WERI-Rb-1 (cell line): ENCODE measurements at regions not wholly inside any gene's neighbourhood (a gene's known extent, or its start where the extent isn't known, plus 50 kb on each side); places are given as distances from the start of the nearest gene placed in this dataset.

Experiments
- DNase-seq: peaks from one replicate; pipeline ENCODE4 v3.0.0-alpha.2; 2020
- H3K27ac ChIP-seq: fragments of 250-450 bp; sonication (Bioruptor Pico); 2 replicates; pipeline ENCODE4 v1.5.1; 2020; ENCODE audit warnings: mild to moderate bottlenecking, moderate library complexity
- H3K27me3 ChIP-seq: fragments of 250-450 bp; sonication (Bioruptor Pico); 2 replicates; pipeline ENCODE4 v1.5.1; 2021; ENCODE audit warnings: mild to moderate bottlenecking, low read depth, moderate library complexity; ENCODE audit not compliant: insufficient read depth, severe bottlenecking
- H3K36me3 ChIP-seq: fragments of 250-450 bp; sonication (Bioruptor Pico); 2 replicates; pipeline ENCODE4 v1.5.1; 2020; ENCODE audit warnings: mild to moderate bottlenecking, moderate library complexity
- H3K4me3 ChIP-seq: 2 replicates; pipeline ENCODE4 v1.5.1; 2011; ENCODE audit warnings: low read depth, mild to moderate bottlenecking, control low read depth, low read length
- H3K9me3 ChIP-seq: fragments of 250-450 bp; sonication (Bioruptor Pico); 2 replicates; pipeline ENCODE4 v1.5.1; 2021; ENCODE audit warnings: mild to moderate bottlenecking, moderate library complexity; ENCODE audit not compliant: severe bottlenecking
- TF ChIP-seq, protein P1 (sequence below): IDR thresholded peaks from 2 replicates; pipeline ENCODE4 v1.5.1; 2011; ENCODE audit warnings: low read depth, mild to moderate bottlenecking, control low read depth, inconsistent platforms, low read length

DNA sequence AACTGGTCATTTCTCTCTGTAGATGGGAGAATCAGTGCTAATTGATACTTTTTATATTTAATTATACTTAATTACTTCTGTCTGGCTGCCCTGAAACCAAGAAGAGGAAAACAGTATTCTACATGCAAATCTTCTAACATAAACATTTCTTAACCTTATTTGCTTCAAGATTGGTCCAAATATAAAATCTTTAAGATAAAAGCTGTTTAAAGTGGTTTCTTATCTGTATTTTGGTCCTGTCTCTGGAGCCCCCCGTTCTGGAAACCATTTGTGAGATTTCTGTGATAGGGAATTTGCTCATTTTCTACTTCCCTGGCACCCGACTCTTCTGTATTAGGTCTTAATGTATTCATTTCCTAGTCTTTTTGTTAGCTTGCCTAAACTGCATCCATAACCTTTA, 168.6 kb downstream of the RNF144B start:
- TF ChIP-seq, protein P1, sequence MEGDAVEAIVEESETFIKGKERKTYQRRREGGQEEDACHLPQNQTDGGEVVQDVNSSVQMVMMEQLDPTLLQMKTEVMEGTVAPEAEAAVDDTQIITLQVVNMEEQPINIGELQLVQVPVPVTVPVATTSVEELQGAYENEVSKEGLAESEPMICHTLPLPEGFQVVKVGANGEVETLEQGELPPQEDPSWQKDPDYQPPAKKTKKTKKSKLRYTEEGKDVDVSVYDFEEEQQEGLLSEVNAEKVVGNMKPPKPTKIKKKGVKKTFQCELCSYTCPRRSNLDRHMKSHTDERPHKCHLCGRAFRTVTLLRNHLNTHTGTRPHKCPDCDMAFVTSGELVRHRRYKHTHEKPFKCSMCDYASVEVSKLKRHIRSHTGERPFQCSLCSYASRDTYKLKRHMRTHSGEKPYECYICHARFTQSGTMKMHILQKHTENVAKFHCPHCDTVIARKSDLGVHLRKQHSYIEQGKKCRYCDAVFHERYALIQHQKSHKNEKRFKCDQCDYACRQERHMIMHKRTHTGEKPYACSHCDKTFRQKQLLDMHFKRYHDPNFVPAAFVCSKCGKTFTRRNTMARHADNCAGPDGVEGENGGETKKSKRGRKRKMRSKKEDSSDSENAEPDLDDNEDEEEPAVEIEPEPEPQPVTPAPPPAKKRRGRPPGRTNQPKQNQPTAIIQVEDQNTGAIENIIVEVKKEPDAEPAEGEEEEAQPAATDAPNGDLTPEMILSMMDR: no peak
- DNase-seq: no peak
- Histone ChIP-seq H3K27me3 (no peaks in the 10 kb centered on the region), H3K9me3 (no peaks in the 10 kb centered on the region), H3K4me3 (no peak overlapping the region), H3K36me3 (no peaks in the 10 kb centered on the region), H3K27ac (no peak overlapping the region)

DNA sequence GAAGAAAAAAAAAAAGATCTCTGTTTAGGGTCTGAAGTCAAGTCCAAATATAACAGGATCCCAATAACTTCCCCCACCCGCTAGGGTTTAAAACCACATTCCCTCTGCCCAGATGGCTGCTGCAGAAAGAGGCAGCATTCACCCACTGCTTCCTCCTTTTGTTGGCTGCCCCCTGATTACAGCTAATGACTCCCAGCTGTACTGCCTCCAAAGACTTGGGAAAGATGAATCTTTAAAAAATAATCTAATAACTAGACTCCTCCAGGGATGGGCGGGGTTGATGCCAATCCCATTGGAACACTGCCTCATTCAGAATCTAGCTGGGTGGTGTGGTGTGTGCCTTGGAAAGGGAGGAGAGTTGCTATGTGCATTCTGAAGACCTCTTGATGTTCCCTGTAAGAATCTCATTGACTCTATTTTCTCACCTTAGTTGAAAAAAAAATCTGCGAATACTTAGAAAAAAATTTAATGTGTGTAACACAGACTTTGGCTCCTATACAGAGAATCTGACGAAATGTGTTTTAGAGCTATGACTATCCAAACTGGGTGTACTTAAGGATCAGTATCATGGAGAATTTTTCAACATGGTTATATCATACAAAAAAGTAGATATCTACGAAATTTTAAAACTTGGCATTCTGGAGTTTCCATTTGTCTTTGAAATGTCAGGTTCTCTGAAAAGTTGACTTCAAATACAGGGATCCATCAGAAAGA, 174.0 kb downstream of the RNF144B start:
- TF ChIP-seq, protein P1: no peak
- peaks cover 8% of the 10 kb centered on the region for H3K27me3 ChIP-seq
- H3K36me3 ChIP-seq: no peaks in the 10 kb centered on the region
- DNase-seq: no peak
- H3K27ac ChIP-seq: no peak overlapping the region
- no peaks in the 10 kb centered on the region for H3K9me3 ChIP-seq
- H3K4me3 ChIP-seq: no peak overlapping the region

DNA sequence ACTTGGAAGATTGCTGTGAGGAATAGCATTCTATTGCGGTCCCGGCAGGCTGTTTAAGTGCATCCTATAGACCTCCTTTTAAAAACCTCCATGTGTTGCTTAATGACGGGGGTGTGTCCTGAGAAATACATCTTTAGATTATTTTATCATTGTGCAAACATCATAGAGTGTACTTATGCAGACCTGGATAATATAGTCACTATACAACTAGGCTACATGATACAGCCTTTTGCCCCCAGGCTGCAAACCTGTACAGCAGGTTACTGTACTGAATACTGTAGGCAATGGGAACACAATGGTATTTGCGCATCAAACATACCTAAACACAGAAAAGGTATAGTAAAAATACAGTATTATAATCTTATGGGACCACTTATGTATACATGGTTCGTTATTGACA, 175.6 kb downstream of the RNF144B start:
- no peaks in the 10 kb centered on the region for H3K36me3 ChIP-seq
- H3K27me3 ChIP-seq: peaks cover 12% of the 10 kb centered on the region
- TF ChIP-seq, protein P1: no peak
- no peak overlapping the region for H3K27ac ChIP-seq
- no peak for DNase-seq
- no peak overlapping the region for H3K4me3 ChIP-seq
- no peaks in the 10 kb centered on the region for H3K9me3 ChIP-seq

DNA sequence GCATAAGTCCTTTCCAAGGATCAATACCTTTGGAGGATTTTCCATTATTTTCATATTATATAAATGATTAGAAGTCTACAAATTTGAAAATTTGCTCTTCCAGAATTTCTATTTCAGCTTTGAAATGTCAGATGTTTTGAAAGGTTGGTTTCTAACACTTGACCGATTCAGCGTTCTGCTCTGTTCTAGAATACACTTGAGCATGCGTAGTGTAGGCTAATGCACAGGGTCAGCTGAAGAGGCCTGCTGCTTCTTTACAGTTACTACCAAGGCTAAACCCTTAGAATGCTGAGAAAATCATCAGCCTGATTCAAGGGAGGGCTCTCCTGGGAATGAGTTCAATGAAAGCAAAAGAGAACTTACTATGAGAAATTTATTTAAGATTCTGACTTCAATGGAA, 177.6 kb downstream of the RNF144B start:
- H3K9me3 ChIP-seq: no peaks in the 10 kb centered on the region
- H3K4me3 ChIP-seq: no peak overlapping the region
- no peak for DNase-seq
- H3K36me3 ChIP-seq: no peaks in the 10 kb centered on the region
- TF ChIP-seq, protein P1: no peak
- H3K27me3 ChIP-seq: peaks cover 12% of the 10 kb centered on the region
- no peak overlapping the region for H3K27ac ChIP-seq

DNA sequence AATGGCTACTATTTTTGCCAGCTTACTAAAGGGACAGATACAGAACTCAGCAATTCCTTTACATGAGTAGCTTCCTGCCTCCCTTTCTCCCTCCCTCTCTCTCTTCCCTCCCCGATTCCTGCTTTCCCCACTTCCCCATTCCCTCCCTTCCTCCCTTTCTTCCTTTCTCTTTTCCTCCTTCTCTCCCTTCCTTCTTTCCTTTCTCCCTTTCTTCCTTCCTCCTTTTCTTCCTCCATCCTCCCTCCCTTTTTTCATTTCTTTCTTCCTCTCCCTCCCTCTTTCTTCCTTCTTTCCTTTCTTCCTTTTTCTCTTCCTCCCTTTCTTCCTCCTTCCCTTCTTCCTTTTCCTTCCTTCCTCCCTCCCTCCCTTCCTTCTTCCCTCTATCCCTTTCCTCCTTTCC, 178.1 kb downstream of the RNF144B start:
- TF ChIP-seq, protein P1: no peak

DNA sequence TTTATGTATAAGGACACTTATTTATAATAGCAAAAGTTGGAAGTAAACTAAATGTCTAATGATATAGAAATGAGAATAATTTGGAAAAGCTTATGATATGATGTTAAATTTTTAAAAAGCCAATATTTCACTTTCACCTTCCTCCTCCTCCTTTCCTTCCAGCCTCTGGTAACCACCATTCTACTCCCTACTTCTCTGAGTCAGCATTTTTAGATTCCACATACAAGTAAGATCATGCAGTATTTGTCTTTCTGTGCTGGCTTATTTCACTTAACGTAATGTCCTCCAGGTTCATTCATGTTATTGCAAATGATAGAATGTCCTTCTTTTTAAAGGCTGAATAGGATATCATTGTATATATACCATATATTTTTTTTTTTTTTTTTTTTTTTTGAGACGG, 180.2 kb downstream of the RNF144B start:
- H3K9me3 ChIP-seq: no peaks in the 10 kb centered on the region
- TF ChIP-seq, protein P1: no peak

More for the DNA sequence above, 178.1 kb downstream of the RNF144B start:
- no peak overlapping the region for H3K4me3 ChIP-seq
- H3K27ac ChIP-seq: no peak overlapping the region
- no peaks in the 10 kb centered on the region for H3K36me3 ChIP-seq
- peaks cover 12% of the 10 kb centered on the region for H3K27me3 ChIP-seq
- no peaks in the 10 kb centered on the region for H3K9me3 ChIP-seq
- no peak for DNase-seq

More for the DNA sequence above, 180.2 kb downstream of the RNF144B start:
- Histone ChIP-seq H3K36me3 (no peaks in the 10 kb centered on the region), H3K4me3 (no peak overlapping the region), H3K27ac (no peak overlapping the region), H3K27me3 (peaks cover 12% of the 10 kb centered on the region)
- DNase-seq: no peak
